DMS 273 (cell line): ENCODE measurements at regions not wholly inside any gene's neighbourhood (a gene's known extent, or its start where the extent isn't known, plus 50 kb on each side); places are given as distances from the start of the nearest gene placed in this dataset.

Experiments used
- DNase-seq: peaks from one replicate; lab custom pipeline; 2025; ENCODE audit not compliant: unreplicated experiment; lab: John Stamatoyannopoulos, UW

DNA sequence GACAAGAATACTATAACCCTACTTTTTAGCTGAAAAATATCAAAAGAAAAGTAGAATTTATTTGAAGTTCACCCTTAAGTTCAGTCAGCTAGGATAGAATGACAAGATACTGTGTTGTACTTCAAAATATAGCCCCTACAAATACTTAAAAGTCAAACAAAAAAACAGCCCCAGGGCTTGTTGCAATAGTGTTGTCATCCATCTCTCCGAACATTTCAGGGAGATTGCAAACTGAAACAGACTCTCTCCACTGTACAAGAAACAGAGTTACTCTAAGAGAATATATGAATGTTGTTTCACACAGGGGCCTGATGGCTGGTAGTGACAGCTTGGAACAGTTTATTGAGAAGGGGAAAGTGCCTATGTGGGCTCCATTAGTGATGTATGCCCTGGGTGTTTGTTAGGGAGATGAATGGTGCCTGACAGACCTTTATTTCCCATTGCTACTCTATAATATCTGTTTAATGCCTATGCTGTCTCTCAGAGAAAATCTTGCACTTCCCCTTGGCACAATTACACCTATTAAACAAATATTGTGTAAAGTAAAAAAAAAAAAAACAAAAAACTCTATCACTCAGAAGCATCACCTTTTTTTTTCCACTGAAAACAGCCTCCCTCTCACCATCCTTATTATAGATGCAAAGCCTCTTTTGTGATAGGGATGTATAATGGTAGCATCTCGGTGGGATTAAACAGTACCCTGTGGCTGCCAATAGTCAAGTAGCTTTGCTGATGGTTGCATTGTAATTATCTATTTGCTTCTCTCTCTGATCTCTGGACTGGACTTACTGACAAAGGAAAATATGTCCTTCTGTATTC, 506.3 kb upstream of the LUZP2 start:
- DNase-seq = no peak

DNA sequence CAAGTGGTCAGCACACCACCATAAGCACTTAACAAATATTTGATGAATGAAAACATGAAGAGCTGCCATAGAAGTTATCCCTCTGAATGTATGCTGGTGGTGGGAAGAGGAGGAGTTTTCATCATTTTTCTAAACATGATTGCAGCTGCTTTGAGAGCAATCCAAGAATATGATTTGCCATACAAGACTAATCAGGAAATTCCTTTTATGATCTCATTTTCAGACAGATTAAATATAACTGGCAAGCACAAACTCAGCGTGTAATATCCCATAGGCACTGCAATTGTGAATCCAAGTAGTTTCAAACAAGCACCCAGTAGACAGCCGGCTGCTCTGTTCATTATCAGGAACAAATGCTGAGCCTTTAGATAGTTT, 505.7 kb upstream of the LUZP2 start:
- DNase-seq = no peak

DNA sequence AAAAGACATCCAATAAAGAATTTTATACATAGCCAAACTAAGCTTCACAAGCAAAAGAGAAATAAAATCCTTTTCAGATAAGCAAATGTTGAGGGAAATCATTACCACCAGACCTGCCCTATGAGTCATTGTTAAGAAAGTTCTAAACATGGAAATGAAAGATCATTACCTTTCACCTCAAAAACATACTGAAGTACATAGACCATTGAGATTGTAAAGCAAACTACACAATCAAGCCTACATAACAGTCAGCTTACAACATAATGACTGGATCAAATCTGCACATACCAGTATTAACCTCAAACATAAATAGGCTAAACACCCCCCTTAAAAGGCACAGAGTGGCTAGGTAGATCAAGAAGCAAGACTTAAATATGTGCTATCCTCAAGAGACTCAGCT, 501.0 kb upstream of the LUZP2 start:
- no peak for DNase-seq

DNA sequence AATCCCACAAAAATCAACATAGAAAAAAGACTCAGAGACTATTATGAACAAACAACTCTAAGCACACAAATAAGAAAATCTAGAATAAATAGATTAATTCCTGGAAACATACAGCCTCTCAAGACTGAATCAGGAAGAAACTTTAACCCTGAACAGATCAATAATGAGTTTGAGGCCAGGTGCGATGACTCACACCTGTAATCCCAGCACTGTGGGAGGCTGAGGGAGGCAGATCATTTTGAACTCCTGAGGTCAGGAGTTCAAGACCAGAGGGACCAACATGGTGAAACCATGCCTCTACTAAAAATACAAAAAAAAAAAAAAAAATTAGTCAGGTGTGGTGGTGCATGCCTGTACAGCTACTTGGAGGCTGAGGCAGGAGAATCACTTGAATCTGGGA, 499.5 kb upstream of the LUZP2 start:
- no peak for DNase-seq

DNA sequence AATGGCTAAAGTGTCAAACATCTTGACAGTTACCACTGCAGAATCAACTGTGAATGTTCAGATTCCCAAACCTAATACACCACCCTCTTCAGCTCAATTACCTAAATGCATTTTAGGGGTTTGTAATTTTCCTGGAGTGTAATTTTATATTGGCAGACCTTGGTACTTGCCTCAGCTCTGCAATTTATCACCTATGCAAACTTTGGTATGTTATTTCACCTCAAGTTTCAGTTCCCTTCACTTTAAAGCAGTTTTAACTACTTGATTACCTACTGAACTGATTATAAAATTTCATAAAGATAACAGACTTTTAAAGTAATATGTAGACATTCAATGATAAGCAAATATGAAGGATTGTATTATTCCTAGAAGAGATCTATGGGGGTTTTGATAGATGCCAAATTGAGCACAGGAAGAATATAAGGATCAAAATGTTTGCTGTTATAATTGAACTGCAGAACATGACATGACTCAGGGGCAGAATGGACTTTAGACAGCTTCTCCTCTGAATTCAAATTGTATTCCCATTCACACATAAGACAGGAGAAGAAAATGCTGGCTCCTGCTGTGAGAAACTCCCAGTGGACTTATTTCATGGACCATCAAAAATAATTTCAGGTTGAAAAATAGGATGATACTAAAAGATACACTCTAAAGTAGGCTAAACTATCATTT, 491.5 kb upstream of the LUZP2 start:
- no peak for DNase-seq

DNA sequence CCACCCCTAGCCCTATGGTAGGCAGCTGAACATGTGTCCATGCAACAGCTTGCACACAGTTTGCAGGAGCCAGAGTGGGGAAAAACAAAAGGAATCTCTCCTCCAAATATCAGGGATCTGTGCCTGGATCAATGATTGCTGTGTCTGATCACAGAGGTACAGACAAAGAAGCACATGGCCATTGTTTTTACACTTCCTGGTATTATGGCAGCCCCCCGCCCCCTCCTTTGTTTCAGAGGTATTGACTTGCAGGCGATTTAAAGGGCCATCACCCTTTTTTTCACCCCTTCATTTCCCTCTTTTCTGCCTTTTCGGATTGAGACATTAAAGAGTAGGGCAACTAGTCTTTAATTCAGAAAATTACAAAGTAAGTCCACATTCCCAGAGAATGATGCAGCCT, 453.0 kb upstream of the LUZP2 start:
- DNase-seq = no peak

DNA sequence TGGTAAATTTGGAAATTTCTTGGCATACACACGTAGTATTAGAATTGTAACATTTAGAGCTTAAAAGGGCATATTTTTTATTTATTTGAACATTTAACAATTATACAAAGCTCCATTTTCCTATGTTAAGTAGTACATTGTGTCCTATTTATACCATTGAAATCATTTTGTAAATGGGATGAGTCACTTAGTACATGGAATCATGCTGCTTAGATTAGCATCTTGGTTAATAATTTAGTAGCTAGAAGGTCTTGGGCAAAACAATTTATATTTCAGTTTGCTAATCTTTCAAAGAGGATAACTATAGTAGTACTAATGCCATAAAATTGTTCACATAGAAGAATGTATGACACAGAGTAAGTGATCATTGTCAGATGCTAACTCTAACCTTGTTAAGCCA, 450.1 kb upstream of the LUZP2 start:
- DNase-seq = no peak

DNA sequence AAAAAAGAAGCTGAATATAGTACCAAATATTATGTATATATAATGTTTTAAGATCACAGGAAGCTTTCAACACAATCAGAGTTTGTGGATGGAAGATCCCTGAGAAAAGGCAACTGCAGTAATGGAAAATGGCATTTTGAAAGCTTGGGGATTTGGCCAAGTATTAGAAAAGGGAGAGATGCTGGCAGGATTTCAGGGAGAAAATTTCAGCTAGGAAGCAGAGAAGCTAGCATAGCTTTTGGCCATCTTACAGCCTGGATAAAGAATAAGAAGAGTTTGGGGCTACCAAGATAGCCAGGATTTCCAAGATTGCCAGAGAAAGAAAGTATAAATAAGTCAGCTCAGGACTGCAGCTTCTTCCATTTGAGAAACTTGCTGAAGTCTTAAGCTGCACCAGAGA, 440.8 kb upstream of the LUZP2 start:
- no peak for DNase-seq

DNA sequence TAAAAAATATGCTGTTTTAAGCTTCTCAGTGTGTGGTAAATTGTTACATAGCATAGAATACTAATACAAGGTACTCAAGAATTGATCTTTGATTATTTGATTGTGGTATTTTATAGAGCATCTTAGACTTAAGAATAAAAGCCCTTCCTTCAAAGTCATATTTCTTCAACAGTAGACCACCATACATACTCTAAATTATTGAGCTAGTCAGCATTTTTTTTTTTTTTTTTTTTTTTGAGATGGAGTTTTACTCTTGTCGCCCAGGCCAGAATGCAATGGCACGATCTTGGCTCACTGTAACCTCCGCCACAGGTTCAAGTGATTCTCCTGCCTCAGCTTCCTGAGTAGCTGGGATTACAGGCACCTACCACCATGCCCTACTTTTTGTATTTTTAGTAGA, 436.7 kb upstream of the LUZP2 start:
- no peak for DNase-seq

DNA sequence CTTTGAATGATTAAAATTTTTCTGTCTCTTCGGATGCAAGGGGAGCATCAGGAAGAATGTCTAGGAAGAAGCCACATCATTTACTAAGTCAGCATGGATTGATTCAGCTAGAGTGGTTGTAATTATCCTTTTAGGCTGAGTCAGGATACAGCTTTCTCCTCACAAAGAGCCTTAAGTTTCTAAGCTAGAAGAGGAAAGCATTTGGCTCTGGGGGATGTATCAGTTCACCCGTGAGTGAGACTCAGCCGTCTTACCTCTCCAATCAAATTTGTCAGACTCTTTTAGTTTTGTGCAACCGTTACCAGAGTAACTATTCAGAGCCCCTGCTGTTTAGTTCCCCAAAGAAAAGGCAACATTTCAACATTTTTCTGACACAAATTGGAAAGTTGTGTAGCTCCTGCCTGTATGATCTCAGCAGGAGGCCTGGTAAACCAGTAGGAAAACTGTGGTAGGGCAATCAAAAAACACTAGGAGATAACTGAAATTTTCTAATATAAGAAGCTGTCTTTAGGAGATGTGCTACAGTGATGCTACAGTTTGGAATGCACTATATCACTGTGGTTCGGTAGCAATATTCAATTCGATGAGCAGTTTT, 432.4 kb upstream of the LUZP2 start:
- DNase-seq = no peak

DNA sequence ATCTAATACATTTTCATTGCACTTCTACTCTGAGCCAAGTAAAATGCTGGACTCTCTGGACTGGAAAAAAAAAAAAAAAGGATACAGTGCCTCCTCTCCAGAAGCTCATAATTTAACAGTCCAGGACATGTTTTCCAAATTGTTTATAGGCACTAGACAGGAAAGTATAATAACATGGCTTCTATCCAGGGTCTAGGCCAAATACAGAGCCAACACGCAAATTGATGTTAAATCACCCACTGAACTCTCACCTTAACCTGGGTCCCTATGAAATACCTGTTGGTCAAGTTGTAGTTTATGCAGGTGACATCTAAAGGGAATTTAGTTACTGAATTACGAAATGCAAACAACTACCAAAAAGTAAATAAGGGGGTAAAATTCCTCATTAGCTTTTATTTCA, 428.7 kb upstream of the LUZP2 start:
- DNase-seq = no peak

DNA sequence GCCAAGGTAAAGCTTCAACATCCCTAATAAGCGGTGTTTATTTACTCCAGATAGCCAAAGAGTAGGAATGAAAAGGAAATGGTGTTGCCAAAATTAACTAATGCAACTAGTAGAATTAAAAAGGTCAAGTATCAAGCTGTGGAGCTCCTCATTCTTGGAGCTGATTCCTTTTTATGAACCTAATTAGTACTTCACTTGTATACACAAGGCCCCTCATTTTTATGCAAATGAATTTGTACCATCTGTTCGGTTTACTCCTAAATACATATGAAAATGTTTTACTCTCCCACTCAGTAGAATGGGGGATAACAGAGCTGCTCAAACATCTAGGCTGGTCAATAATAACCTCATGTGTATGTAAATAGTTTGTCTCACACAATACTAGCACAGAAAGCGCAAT, 426.4 kb upstream of the LUZP2 start:
- DNase-seq = peak; percentile 17

DNA sequence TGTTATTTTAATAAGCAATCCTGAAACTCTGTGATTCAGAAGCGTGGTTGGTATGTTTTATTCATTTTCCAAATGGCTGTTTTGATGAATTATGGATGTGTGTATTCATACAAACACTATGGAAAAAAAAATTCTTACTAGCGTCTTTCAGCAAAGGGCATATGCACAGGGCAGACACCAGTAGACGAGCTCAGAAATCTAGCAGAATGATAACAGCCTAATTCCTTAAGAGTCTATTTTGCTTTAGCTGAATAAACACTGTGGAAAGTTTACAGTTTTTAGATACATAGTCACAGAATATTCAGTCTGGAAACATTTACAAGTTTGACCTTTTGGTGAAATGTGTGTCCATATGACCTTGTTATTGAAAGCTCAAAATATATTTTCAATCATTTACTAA, 418.8 kb upstream of the LUZP2 start:
- no peak for DNase-seq

DNA sequence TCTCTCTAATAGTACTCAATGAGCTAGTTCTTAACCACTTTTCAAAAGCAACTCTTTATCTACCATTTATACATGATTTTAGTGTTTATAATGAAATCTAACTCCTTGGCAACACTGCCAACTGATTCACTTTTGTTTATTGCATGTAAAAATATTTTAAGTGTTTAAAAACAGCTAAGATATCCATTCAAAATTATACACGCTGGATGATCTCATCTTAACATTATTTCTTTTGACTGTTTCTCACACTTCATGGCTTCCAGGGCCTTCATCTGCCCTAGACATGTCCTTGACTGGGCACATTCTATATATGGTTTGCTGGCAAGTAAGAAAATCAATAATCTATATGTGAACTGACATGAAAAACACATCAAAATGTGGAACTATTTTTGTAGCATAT, 414.6 kb upstream of the LUZP2 start:
- no peak for DNase-seq

DNA sequence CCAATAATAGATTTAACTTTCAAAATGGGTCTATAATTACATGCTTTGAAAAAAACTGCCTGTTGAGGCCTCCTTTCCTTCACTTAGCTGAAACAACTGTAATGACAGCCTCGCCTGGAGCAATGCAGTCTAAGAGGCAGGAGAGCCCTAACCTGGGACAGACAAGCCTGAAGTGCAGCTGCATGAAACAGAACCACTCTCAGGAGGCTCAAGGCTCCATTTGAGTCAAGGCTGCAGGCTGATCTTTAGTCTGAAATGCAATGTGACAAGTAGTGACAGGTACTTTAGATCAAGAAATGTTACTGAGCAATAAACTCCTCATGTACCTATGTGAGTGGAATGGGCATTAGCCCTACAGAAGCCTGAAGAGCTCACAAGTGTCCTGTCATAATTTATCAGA, 414.0 kb upstream of the LUZP2 start:
- no peak for DNase-seq

DNA sequence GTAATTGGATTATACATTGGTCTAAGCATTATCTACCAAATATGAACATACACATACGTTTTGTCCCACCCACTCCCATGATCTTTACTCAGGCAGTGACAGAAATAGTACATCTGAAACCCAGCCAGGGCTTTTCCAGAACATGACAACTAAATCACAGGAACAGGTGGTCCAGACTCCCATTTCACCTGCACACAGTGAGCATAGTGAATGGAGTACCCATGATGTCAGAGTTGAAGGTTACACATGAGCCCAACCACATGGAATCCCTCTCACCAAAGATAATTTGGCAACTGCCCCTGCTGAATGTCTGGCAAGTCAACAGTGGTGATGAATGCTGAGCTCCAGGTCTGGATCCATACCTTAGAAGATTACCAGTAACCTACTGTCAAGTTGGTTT, 411.9 kb upstream of the LUZP2 start:
- DNase-seq = no peak

DNA sequence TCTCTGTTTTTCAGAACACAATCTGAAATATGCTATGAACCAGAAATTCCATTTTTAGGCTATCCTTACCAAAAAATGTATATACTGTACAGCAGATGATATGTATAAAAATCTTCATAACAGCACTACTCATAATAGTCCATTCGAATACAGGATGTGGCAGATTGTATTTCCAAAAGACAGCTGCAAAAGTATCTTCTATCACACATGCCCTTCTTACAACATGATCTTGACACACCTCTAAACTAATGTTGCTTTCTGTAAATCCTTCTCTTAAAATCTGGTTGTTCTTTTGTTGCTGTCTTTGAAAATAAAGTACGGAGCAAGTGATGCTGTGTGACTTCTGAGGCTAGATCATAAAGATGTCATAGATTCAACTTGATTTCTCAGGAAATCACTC, 409.9 kb upstream of the LUZP2 start:
- no peak for DNase-seq

DNA sequence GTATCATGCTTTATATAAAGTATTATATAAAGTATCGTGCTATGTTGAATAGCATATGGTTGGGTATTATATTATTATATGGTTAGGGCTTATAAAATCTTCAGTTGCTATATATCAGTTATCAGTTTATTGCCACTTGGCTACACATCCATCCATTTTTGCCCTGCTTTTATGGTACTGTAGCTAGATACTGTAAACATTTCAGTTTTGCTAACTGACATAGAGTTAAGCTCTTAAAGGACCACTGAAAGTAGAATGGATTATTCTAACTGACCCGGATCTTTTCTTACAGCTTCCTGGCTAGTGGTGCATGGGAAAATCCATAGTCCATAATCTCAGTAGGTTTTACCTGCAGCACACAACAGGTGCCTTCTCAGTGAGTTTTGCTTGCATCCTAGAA, 405.3 kb upstream of the LUZP2 start:
- DNase-seq = no peak

DNA sequence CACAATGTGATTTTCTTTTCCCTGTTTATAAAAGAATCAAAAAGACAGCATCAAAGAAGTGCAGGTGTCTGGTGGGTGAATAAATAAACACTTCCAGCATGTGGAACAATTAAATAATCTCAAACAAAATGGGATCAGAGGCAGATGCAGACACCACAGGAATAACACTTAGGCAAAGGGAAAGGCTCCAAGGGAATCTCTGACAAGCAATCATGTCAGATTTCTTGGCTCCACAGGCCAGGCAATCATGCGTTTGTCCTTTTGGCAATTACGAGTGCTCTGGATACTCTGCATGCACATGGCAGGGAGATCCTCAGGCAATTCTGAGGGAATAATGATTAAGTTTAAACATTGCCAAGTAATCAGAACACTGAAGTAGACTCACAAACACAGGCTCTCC, 403.5 kb upstream of the LUZP2 start:
- no peak for DNase-seq

DNA sequence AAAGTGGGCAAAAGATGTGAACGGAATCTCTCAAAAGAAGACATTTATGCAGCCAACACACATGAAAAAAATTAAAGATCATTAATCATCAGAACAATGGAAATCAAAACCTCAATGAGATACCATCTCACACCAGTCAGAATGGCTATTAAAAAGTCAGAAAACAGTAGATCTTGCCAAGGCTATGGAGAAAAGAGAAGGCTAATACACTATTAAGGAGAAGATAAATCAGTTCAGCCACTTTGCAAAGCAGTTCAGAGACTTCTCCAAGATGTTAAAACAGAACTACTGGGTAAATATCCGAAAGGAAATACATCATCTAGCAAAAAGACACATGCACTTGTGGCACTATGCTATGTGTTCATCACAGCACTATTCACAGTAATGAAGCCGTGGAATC, 388.2 kb upstream of the LUZP2 start:
- no peak for DNase-seq

DNA sequence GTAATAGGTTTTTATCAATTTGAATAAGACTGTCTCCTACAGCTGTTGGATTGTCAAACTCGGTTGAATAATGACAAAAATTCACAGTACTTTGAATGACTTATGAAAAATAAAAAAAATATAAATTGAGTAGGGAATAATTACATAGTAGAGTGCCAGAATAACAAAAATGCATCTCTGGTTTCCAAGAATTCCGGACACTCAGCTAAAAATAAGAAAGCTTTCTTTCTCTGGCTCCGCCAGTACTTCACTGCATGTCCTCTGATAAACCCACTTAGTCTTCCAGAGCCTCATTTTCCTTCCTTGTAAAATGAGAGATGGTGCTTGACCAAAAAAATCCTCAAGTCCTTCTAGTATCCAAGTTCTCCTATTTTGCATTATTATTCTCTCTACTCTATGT, 374.6 kb upstream of the LUZP2 start:
- DNase-seq = no peak

DNA sequence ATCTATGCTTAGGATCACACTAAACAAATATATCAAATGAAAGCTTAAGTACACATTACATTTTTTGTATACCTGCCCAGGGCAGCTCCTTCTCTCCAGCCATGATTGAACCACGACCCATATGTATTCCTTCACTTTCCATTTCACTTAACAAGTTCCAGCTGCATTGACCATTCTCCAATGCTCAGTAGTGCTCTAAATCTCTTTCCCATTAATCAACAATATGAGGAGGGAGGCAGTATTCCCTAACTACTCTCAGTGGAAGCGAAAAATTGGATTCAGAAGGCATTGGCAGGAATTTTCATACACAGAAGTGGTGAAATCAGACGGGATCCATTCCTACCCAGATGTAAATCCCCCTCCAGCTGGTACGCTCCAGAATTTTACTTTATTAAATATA, 372.0 kb upstream of the LUZP2 start:
- DNase-seq = no peak

DNA sequence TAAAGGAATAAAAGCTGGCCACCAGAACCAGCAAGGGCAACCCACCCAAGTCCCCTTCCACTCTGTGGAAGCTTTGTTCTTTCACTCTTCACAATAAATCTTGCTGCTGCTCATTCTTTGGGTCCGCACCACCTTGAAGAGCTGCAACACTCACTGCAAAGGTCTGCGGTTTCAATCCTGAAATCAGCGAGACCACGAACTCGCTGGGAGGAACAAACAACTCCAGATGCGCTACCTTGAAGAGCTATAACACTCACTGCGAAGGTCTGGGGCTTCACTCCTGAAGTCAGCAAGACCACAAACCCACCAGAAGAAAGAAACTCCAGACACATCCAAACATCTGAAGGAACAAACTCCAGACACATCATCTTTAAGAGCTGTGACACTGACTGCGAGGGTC, 365.2 kb upstream of the LUZP2 start:
- no peak for DNase-seq
